ENCODE measurements at regions not wholly inside any gene's neighbourhood (a gene's known extent, or its start where the extent isn't known, plus 50 kb on each side); places are given as distances from the start of the nearest gene placed in this dataset.
"Not testable (repeated sequence)": the region's sequence is repeated elsewhere in the genome, so short reads cannot be mapped to it uniquely, and the experiment has no call there.

- no peak for DNase-seq (ENCODE audit: low spot score)
Observed at GRCh38 chr7:29649876-29650275, 86.2 kb downstream of the PRR15 start.

- no peak for DNase-seq (ENCODE audit: low spot score)
Observed at GRCh38 chr7:29651477-29651876, 87.8 kb downstream of the PRR15 start.

- no peak for DNase-seq (ENCODE audit: low spot score)
Observed at GRCh38 chr7:29652556-29652955, 88.9 kb downstream of the PRR15 start.

GRCh38 chr7:29654340-29654739, 90.7 kb downstream of the PRR15 start:
- not testable (repeated sequence) for DNase-seq (ENCODE audit: low spot score)

GRCh38 chr7:29657288-29657687, 93.7 kb downstream of the PRR15 start:
- no peak for DNase-seq (ENCODE audit: low spot score)

GRCh38 chr7:29657856-29658255, 94.2 kb downstream of the PRR15 start:
- no peak for DNase-seq (ENCODE audit: low spot score)

GRCh38 chr7:29659213-29659612, 95.6 kb downstream of the PRR15 start:
- DNase-seq (ENCODE audit: low spot score): not testable (repeated sequence)

GRCh38 chr7:29662899-29663298, 99.3 kb downstream of the PRR15 start:
- DNase-seq (ENCODE audit: low spot score): not testable (repeated sequence)

GRCh38 chr7:29664999-29665398, 101.4 kb downstream of the PRR15 start:
- not testable (repeated sequence) for DNase-seq (ENCODE audit: low spot score)

- not testable (repeated sequence) for DNase-seq (ENCODE audit: low spot score)
Observed at GRCh38 chr7:29667096-29667669, 103.5 kb downstream of the PRR15 start.

GRCh38 chr7:29671286-29671685, 107.7 kb downstream of the PRR15 start:
- not testable (repeated sequence) for DNase-seq (ENCODE audit: low spot score)

- DNase-seq (ENCODE audit: low spot score): not testable (repeated sequence)
Observed at GRCh38 chr7:29673635-29674034, 110.0 kb downstream of the PRR15 start.

- DNase-seq (ENCODE audit: low spot score): not testable (repeated sequence)
Observed at GRCh38 chr7:29674626-29675025, 111.0 kb downstream of the PRR15 start.

- not testable (repeated sequence) for DNase-seq (ENCODE audit: low spot score)
Observed at GRCh38 chr7:29677254-29677653, 113.6 kb downstream of the PRR15 start.

- not testable (repeated sequence) for DNase-seq (ENCODE audit: low spot score)
Observed at GRCh38 chr7:29679963-29680362, 116.3 kb downstream of the PRR15 start.

GRCh38 chr7:29680601-29681000, 117.0 kb downstream of the PRR15 start:
- DNase-seq (ENCODE audit: low spot score): not testable (repeated sequence)

- not testable (repeated sequence) for DNase-seq (ENCODE audit: low spot score)
Observed at GRCh38 chr7:29684151-29684786, 120.6 kb downstream of the PRR15 start.

GRCh38 chr7:29684787-29685650, 121.3 kb upstream of the WIPF3 start:
- peak; percentile 12 for DNase-seq (ENCODE audit: low spot score)

GRCh38 chr7:29685651-29686271, 120.5 kb upstream of the WIPF3 start:
- not testable (repeated sequence) for DNase-seq (ENCODE audit: low spot score)

- not testable (repeated sequence) for DNase-seq (ENCODE audit: low spot score)
Observed at GRCh38 chr7:29690510-29690909, 115.8 kb upstream of the WIPF3 start.

GRCh38 chr7:29696402-29696801, 109.9 kb upstream of the WIPF3 start:
- DNase-seq (ENCODE audit: low spot score): not testable (repeated sequence)

GRCh38 chr7:29699723-29700122, 106.6 kb upstream of the WIPF3 start:
- DNase-seq (ENCODE audit: low spot score): not testable (repeated sequence)

Measured in CD4-positive, alpha-beta T cell treated with Interleukin-2 at 100 ng/mL for 4 hours (primary cell).